ENCODE measurements at regions not wholly inside any gene's neighbourhood (a gene's known extent, or its start where the extent isn't known, plus 50 kb on each side); places are given as distances from the start of the nearest gene placed in this dataset.

- TF ChIP-seq, protein P1, sequence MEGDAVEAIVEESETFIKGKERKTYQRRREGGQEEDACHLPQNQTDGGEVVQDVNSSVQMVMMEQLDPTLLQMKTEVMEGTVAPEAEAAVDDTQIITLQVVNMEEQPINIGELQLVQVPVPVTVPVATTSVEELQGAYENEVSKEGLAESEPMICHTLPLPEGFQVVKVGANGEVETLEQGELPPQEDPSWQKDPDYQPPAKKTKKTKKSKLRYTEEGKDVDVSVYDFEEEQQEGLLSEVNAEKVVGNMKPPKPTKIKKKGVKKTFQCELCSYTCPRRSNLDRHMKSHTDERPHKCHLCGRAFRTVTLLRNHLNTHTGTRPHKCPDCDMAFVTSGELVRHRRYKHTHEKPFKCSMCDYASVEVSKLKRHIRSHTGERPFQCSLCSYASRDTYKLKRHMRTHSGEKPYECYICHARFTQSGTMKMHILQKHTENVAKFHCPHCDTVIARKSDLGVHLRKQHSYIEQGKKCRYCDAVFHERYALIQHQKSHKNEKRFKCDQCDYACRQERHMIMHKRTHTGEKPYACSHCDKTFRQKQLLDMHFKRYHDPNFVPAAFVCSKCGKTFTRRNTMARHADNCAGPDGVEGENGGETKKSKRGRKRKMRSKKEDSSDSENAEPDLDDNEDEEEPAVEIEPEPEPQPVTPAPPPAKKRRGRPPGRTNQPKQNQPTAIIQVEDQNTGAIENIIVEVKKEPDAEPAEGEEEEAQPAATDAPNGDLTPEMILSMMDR (IDR thresholded peaks at IDR 0.05): no peak
- TF ChIP-seq POLR2A (IDR thresholded peaks at IDR 0.05): no peak
Observed at GRCh38 chr2:220151341-220151740, 523.9 kb downstream of the SLC4A3 start.
